Renal cortex interstitium (tissue), 11 donors: ENCODE measurements at regions not wholly inside any gene's neighbourhood (a gene's known extent, or its start where the extent isn't known, plus 50 kb on each side); places are given as distances from the start of the nearest gene placed in this dataset.

Experiments used
- DNase-seq, 11 donors: peaks; one replicate each; pipeline ENCODE4 v3.0.0-alpha.2; 2013; ENCODE audit warnings: low read depth in 9 of 11, low spot score in 4 of 11; ENCODE audit errors: extremely low read depth in 1 of 11

DNA sequence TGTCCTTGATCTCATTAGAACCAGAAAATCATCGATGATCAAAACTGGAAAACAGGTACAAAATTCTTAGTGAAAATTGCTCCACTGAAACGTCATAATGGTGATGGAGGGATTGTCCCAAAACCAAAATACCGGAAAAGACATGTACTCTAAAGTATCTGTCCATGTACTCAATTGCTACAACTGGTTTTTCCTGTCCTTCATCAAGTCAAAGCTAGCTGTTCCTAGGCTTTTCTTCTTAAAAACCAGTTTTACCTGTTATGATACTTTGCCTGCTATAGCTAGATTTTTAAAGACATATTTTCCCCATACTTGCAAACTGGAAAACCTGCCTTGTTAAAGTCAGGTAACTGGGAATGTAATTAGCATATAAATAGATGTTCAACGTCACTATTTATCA, 50.5 kb upstream of the LRRC1 start:
- no peak for DNase-seq

- DNase-seq = no peak
These were observed 53.6 kb upstream of the LRRC1 start for GRCh38 chr6:53741034-53741823.

DNA sequence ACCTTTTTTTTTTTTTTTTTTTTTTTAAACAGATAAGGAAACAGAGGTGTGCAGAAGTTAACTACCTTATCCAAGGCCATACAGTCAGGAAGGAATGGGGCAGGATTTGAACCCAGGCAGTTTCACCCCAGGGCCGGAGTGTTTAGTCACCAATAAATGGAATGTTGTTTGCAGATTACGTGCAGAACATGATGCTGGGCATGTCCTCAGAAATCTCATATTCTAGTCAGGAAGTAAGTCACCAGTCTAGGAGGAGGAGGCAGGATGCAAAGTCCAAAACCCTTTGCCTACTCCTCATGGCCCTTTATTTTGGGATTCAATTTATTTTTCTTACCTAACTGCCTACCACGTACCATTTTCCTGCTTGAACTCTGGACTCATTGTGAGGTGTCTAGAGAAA, 57.1 kb upstream of the LRRC1 start:
- no peak for DNase-seq

DNA sequence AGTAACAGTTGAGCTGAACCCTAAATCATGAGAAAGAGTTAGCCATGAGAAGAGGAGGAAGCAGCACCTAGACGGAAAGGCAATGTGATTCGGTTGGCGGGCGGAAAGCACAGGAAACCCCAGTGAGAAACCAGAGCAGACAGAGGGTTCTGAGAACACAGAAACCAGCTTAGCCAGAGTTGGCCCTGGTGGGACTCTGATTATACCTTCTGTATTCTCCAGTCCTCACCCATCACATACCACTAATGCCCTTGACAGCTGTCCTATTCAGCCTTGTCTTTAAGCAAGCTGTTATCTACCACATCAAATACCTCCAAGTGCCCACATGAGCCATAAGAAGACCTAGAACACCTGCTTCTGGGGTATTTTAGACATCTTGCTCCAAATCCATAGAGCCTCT, 58.9 kb upstream of the LRRC1 start:
- no peak for DNase-seq

GRCh38 chr6:53734473-53735299, 60.1 kb upstream of the LRRC1 start:
- no peak for DNase-seq

- no peak for DNase-seq
These were observed 62.8 kb upstream of the LRRC1 start for GRCh38 chr6:53731866-53732636.

- DNase-seq = no peak
These were observed 64.0 kb upstream of the LRRC1 start for GRCh38 chr6:53730767-53731166.

DNA sequence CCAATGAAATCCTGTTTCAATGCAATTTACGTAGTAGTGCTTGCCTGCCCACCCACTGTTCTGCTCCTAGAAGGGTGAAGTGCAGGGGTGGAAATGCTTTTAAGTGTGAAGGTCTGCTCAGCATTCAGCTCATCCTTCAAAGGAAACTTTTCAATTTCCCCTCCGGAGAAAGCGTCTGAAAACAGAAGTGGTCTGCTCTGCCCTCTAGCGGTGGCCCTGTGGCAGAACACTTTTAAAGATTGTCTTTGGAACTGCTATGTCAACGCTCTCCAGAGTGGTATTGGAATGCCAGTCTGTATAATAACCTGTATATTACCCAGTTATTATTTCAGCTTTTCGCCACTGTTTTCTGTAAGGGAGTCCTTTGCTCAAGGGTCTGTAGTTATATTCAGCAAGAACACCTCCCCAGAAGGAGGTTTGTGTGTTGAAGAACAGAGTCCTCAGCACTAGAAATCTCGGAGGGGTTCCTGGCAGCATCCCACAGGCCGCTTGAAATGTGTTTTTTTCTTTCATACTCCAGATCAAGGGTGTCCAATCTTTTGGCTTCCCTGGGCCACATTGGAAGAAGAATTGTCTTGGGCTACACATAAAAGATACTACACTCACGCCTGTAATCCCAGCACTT, 63.1 kb upstream of the KLHL31 start:
- peak in 6 of 11 donors; percentile 28 to 37 (median 34) for DNase-seq

DNA sequence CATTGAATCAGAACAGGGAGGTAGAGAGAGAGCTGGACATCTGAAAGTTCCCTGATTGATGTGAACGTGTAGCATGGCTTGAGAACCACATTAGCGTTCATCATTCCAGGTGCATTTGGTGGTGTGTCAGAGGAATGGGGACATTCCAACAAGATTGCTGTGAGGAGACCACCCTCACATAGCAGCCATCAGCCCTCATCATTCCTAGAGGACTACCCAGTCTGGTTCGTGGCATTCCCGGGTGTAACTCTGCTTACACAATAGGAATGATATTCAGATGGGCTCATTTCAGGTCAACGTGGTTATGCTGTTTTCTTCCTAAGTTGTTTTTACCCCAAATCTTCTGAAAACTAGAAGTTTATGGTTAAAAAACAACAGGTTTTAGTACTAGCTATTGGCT, 62.2 kb upstream of the KLHL31 start:
- DNase-seq = no peak

- DNase-seq = peak in 10 of 11 donors; percentile 51 to 71 (median 64)
These were observed 60.4 kb upstream of the KLHL31 start for GRCh38 chr6:53725791-53726575.

DNA sequence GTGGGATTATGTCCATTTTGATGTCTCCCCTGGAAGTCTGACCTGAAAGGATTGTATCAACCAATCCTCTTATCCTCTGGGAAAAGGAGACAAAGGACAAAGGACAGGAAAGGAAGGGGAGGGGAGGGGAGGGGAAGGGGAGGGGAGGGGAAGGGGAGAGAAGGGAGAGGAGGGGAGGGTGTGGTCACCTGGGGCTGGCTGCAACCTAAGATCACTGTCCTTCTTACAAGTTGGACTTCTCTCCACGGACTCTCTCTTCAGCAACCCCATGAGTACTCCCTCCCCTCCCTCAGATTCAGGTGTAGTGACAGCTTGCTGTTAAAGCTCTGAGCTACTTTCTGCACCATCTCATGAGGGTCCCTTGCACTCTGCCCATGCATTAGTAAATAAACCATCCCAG, 58.9 kb upstream of the KLHL31 start:
- DNase-seq = no peak

DNA sequence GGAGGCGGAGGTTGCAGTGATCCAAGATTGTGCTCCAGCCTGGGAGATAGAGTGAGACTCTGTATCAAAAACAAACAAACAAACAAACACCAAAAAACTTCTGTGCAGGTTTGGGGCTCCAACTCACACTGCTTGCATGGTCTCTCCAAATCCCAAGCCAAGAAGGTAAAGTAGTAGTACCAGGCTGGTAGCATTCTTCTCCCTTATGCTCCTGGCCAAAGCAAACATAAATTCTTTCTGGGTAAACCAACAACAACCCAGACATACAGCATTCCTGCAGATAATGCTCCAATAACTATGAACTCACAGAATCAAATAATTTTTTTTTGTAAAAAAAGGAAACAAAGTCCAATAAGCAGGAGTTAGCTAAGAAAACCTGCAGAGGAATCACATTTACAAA, 57.8 kb upstream of the KLHL31 start:
- no peak for DNase-seq

DNA sequence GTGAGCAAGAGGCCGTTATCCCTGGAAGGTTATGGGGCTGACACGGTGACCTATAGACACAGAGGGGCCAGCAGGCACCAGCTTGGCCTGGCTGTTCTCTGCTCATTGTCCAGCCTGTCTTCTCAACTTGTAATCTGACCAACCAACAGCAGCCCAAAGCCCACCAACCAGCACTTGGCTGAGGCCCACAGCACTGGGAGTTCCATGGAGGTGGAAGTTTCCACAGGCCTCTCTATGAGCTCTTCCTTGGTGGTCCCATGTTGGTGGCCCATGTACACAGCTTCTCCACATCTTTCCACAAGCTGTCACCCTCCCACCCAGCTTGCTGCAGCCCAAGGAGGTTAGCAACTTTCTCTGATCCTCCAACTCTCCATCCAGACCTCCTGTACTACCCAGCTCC, 56.2 kb upstream of the KLHL31 start:
- no peak for DNase-seq

GRCh38 chr6:53718597-53719460, 53.3 kb upstream of the KLHL31 start:
- DNase-seq = peak in 10 of 11 donors; percentile 35 to 77 (median 45)

DNA sequence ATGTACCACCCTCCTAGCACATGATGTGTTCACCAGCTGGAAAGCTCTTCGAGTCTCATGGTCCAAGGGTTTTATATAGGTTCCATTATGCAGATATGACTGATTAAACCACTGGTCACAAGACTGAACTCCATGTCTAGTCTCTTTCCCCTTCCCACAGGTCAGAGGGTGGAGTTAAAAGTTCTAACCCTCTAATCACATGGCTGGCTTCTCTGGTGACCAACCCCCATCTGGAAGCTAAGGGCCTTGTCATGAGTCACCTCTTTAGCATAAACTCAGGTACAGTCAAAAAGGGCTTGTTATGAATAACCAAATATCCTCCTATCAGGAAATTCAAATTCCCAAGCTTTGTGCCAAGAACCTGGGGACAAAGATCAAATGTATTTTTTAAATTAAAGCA, 52.0 kb upstream of the KLHL31 start:
- DNase-seq = no peak

- DNase-seq = no peak
These were observed 49.9 kb upstream of the KLHL31 start for GRCh38 chr6:53715434-53715833.
